NCI-H2081 (cell line): ENCODE measurements at regions not wholly inside any gene's neighbourhood (a gene's known extent, or its start where the extent isn't known, plus 50 kb on each side); places are given as distances from the start of the nearest gene placed in this dataset.

Experiments
- DNase-seq, 2 experiments: peaks; one replicate each; lab custom pipeline; 2025; lab: John Stamatoyannopoulos, UW

GRCh38 chr18:22544626-22545025 is 126.9 kb upstream of the CTAGE1 start:
- DNase-seq, result no peak

DNA sequence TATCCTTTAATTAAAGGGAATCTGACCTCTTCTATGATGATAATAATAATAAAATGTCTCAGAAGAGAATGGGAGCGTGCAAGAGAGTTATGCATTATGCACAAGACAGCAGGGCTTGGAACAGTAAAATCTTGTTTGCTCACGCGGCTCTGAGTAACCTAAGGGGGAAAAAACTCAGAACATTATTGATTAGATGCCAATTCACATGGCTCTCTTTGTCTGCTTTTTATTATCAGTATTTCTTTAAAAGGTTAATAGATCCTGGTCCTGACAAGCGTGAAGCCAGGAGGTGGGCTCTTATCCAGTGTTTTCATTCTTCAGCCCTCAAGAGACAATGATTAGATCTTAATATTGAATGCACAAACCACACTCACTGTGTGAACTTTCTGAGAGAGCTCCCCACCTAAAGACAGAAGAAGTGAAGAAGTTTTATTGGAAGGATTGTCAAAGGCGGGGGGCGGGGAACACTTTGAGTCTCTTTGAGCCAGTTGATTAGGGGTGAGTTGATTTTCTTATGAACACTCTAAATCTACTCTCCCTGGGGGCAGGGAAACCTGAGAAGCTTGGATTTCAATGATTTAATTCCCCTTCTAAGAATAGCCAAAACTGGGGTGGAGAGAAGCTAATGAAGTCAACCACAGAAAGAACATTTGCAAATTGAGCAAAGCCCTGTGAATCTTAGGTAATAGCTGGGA is 127.5 kb upstream of the CTAGE1 start:
- DNase-seq, result no peak

GRCh38 chr18:22546905-22547570 is 129.3 kb upstream of the CTAGE1 start:
- no peak for DNase-seq

DNA sequence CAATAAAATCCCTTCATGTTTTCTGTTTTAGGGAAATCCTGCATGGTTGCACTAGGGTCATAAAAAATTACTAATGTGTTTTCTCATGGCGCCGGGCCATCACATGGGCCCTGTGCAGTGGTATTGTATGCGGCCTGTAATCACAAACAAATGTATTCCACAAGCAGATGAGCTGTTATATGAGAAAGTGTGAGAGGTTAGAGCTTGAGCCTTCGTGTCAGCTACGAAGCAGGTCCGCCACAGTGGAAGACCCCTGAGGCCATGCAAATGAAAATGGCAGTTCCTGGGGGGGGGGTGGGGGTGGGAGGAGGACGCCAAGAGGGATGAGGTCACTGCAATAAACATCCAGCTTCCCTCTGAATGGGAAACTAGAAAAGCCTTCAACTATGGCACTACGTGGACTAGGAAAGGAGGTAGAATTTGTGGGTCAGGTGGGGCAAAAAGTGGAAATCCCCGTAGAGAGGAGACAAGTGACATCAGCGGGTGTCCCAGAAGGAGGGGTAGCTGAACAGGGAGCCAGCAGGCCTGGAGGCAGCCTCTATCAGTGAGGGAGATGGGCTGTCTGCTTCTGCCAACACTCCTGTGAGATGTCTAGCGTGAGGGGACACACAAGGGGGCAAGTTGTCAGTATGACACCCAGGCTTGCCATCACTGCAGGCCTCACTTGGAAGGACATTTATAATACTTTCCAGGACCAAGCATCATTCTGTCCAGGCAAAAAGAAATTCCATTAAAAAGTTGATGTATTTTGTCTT is 130.3 kb upstream of the CTAGE1 start:
- DNase-seq, result no peak

DNA sequence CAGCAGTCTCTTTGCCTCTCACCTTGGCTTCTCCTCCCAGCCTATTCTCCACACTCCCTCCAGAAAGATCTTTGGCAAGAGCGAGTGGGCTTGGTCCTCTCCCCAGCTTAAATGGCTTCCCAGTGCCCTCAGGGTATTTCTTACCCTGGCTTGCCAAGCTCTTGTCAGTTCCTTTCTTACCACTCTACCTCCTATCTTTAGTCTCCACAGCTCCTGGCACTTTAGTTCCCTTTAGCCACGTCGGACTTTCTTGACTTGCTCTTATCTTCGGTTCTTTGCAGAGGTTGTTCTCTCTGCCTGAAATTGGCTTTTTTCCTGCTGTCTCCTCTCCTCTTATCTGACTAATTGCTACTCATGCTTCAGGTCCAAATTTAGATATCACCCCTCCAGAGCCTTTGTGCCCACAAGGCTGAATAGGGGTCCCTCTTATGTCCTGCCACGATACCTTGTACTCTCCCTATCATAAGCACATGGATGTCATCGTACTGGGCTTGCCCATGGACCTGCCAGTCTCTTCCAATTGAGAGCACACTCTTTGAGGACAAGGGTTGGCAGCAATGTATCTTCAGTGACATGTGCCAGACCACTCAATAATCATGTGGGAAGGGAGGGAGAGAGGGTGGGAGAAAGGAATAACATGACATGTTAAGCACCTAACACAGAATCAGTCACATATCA is 131.7 kb upstream of the CTAGE1 start:
- DNase-seq, result no peak

DNA sequence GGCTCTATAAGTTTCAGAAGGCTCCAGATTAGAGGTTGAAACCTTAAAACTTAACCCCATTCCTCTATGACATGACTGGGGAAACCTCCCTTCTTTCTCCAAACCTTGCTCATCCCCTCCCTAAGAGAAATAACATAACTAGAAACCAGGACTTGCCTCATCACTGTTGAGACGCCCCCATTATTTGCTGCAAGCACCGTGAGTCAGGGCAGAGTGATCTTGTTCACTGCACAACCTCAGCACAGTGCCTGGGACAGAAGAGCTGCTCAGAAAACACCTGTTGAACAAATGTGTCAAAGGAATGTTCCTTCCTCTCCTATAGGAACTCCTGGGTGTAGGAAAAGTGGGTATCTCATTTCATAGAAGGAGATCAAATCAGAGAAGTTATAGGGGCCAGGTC is 132.7 kb upstream of the CTAGE1 start:
- no peak for DNase-seq

- no peak for DNase-seq
These were observed 133.1 kb upstream of the CTAGE1 start for GRCh38 chr18:22550861-22551260.

- no peak for DNase-seq
These were observed 133.9 kb upstream of the CTAGE1 start for GRCh38 chr18:22551536-22552151.

DNA sequence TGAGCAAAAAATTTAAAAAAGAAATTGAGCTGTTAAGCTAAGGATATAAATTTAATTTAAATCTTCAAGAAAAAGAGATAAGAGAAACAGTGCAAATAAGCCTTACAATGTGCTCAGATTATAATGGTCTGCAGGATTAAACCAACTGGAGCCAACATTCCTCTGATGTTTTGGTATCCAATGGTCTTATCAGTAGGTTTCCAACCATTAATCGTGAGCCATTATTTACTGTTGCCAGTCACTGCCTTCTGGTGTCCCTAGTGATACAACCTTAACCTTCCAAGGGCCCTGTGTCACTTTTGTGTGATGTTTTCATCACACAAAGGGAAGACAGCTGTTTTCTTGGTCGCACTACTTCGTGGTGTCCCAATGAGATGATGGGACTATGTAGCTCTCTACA is 134.5 kb upstream of the CTAGE1 start:
- no peak for DNase-seq

DNA sequence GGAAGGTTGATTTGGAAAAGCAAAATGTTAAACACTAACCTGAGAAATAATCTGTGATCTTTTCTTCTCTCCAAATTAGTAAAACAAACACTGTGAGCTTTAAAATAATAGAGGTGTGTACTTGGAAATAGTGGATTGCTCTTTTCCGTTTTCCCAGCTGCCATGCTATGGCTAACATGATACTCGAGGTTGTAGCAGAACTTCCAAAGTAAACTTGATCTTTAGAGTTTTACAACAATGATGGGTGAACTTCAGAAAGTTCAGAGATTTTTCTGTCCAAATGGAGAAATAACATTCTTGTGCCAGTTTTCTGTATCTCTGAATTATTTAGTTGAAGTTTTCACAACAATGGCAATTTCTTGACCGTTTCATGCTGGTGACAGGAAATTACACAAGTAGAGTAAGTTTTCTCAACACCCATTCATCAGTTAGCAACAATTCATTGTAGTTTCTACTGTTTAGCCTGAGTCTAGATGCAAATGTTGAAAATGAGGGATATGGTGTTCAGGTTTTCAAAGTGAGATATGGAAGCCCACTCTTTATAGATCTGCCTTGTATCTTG is 135.3 kb upstream of the CTAGE1 start:
- no peak for DNase-seq

GRCh38 chr18:22556222-22557167 is 138.8 kb upstream of the CTAGE1 start:
- no peak for DNase-seq

DNA sequence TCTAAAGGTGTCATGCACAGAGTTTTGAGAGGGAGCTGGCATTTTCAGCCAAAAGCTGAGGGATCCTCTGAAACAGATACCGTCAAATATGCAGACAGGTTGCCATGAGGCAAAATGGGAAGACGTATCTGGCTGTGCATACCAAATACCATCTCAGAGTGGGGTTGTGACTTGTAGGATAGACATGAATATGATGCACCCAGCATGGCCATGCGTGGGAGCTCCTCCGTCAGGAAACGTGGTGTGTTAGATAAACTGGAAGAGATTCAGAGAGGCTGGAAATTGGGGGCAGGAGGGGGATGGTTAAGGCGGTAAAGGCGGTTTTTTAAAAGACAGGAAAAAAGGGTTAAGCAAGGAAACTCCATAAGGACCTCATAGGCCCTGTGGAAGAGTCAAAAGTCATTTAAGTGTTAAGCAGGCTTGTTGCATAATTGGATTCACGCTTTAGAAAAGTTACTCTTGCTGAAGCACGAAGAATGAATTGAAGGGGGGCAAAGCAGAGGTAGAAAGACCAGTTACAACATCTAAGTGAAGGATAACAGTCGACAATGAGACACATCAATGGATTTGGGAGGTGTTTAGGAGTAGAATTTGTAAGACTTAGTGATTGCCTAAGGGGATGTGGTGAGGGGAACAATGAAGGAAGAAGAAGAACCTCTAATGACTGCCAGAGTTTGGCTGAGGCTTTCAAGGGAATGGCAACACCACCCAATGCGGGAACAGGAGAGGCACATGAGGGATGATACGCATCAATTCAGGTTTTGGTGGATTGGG is 139.6 kb upstream of the CTAGE1 start:
- no peak for DNase-seq

- DNase-seq, result no peak
These were observed 141.2 kb upstream of the CTAGE1 start for GRCh38 chr18:22558945-22559385.

- no peak for DNase-seq
These were observed 141.9 kb upstream of the CTAGE1 start for GRCh38 chr18:22559414-22560274.

DNA sequence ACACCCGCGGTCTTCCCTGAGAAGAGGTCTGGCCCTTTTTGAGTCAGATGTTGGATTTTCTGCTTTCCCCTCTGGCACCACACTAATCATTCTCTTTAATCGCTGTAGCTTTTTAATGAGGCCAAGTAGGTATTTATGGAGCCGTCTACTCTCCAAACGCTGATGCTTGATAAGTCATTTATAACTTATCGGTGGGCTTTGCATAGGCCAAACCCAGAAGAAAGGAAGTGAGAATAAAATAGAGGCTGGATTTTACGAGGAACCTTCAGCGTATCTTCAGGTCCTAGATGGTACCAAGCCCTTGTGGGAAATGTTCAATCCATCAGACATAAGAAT is 142.5 kb upstream of the CTAGE1 start:
- no peak for DNase-seq

GRCh38 chr18:22560797-22561196 is 143.1 kb upstream of the CTAGE1 start:
- DNase-seq, result no peak

- DNase-seq, result peak; percentile 45 to 58
These were observed 145.5 kb upstream of the CTAGE1 start for GRCh38 chr18:22563164-22563583.

GRCh38 chr18:22564036-22564435 is 146.3 kb upstream of the CTAGE1 start:
- DNase-seq, result no peak
